Dermis microvascular lymphatic vessel endothelial cell (primary cell): ENCODE measurements at regions not wholly inside any gene's neighbourhood (a gene's known extent, or its start where the extent isn't known, plus 50 kb on each side); places are given as distances from the start of the nearest gene placed in this dataset.

Experiments used
- DNase-seq, 2 donors: peaks; one replicate each; pipeline versions ENCODE4 v3.0.0 to v3.0.0-alpha.2; 2010; ENCODE audit warnings: low read depth in 2 of 2

DNA sequence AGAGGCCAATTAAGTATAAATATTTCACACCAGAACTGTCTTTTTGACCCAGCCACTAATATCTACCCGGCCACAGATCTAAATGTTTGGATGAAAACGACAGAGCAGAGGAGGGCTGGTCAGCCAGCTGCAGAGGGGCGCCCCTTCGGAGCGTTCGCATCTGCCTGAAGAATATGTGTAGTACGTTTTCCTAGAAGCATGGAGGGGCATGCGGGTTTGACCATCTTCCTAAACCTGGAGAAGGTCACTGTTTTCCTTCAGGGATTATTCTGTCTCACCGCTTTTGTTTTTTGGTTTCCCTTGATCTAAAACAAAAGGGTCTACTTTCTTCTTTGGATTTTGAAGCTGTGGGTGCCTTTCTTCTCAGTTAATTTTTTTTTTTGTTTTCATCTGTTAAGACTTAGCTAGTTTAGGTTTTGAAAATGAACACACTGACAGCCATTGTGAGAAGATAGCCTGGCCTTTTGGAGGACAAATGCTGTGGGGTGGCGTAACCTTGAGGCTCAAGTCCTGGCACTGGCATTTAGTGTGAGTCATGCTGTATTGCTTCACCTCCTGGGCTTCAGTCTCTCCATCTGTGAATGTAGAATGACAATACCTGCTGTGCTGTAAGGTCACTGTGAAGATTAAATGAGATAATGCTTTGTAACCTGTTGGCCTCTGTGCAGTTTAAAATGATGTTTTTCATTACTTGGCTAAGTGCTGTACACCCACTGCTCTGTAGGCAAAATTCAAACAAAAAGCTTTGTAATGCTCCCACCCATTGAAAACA, 74.1 kb upstream of the IRF2BP2 start:
- DNase-seq, result peak; percentile 30 to 40

GRCh38 chr1:234683127-234683860, 73.3 kb upstream of the IRF2BP2 start:
- DNase-seq, result no peak

DNA sequence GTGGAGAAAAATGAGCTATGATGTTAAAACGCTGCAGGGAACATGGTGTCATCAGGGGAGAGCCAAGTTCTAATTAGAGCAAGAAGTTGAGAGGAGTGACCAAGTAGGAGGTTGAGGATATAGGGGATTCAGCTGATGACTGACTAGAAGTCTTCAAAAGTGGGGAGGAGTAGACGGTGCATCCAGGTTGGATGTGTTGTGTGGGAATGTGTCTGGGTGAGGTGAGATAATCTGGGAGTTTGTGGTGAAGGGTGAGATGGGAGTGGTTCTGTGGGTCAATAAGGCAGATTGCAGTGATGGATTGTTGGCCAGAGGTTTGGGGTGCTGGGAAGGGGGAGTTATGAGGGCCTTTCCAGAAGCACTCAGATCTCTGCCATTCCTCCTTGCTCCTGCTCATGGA, 72.0 kb upstream of the IRF2BP2 start:
- DNase-seq, result no peak

- DNase-seq, result no peak
Measured at GRCh38 chr1:234681065-234681464, 71.1 kb upstream of the IRF2BP2 start.

GRCh38 chr1:234680331-234680904, 70.4 kb upstream of the IRF2BP2 start:
- no peak for DNase-seq

GRCh38 chr1:234676103-234676594, 66.2 kb upstream of the IRF2BP2 start:
- peak; percentile 64 to 75 for DNase-seq

- no peak for DNase-seq
Measured at GRCh38 chr1:234675572-234675971, 65.6 kb upstream of the IRF2BP2 start.

- DNase-seq, result no peak
Measured at GRCh38 chr1:234675006-234675405, 65.0 kb upstream of the IRF2BP2 start.

DNA sequence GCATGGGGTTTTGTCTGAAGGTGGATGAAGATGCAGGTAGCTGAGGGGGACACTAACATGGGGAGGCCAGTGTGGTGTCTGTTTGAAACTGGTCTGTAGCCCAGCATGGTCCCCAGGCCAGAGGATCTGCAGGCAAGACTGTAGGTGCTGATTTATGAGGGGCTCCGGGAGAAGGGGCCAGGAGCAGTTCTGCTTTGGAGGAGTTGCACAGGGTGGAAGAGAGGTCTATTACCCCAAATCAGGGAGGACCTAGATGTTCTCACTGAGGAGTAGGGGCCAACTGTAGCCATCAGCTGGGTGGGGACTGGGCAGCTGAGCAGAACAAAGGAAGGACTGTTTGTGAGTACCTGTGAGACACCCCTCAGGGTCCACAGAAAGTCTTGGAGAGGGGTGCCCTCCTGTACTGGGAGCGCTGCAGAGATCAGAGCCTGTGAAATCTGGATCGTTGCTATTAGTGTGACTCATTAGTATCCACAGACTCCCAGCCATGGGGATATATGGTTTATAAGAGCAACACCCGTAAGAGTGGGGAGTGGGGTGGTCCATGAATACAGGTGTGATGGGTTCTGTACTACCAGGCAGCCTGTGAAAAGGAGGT, 64.3 kb upstream of the IRF2BP2 start:
- DNase-seq, result no peak

DNA sequence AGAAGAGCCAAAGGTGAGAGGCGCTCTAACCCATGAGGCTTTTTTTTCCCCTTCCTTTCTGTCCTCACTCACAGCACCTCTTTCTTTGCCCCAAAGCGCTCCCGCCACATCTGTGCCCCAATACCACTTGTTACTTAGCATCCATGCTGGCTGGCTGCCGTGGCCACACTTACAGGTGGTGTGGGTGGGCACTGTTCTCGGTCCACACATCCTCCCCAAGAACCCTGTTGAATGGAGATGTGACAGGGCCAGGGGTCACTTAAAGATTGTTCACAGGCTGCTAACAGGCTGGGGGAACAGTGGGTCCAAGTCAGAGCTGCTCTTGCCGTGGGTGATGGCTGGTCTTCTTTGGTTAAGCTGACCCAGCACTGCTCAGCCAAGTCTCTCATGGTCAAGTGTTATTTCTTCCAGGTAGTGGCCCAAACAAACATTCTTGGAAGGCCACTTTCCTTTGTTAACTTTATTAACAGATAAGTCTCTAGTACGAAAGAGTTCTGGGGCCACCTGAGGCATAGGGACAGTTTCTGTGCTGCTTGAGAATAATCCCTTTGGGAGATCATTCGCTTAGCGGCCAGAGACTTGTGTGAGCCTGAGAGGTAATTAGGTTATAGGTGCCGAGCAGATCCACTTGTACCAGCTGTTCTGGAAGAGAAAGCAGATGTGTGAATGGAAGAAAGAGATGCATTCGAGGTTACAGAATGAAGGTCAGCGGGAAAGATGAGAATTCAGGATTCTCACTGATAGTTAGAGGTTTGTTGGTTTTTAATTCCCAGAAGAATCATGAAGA, 62.6 kb upstream of the IRF2BP2 start:
- DNase-seq, result no peak

- DNase-seq, result no peak
Measured at GRCh38 chr1:234670967-234671626, 61.1 kb upstream of the IRF2BP2 start.

DNA sequence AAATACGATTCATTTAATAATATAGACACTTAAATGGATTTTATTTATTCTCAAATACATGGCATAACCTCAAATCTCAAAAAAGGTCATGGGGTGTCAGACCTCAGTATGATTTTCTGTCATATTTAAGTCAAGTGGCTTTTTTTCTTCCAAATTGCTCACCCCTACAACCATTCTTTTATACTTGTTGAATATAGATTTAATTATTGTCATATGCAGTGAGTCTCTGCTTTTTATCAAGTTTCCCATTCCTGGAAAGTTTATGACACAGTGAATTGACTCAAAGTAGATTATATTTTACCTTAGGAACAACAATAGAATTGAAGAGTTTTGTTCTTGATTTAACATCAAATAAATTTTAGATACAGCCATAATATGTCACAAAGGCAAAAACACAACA, 59.5 kb upstream of the IRF2BP2 start:
- DNase-seq, result no peak

- DNase-seq, result no peak
Measured at GRCh38 chr1:234668577-234668955, 58.6 kb upstream of the IRF2BP2 start.

DNA sequence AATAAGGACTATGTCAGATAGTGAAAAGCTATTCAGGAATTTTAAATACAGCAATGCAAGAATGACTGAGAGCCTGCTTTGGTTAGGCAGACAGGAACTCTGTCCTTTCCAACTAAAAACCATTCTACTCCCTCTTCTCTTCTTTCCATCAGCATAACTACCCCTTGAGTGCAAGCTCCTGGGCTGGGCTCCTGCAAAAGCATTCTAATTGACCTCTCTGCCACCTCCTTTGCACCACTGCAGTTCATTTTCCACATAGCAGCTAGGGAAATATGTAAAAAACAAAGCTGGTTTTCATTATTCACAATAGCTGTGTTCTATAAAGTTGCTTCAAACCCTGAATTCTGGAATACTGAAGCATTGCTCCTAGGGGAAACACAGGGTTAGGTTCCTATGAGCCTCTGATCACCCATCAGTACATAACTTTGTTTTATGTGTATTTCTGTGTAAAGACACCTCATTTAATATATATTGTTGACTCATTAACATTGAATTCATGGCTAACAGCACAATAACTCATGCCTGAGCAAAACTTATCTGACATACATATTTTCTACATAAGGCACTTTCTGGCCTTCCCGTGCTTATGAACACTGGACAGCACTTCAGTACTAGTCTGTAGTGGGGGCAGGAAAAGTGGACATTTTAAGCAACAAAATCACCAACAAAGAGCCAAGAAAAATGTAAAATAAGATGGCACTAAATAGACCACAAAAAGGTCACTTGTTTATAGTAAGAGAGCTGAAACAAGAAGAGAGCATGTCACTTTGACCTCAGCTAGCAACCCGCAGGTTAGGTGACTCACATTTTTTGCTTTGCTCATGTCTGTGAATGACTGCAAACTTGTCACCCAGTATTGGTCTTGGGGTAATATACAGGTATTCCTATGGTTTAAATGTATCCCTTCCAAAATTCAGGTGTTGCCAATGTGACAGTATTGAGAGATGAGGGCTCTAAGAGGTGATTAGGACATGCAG, 57.9 kb upstream of the IRF2BP2 start:
- no peak for DNase-seq

- DNase-seq, result no peak
Measured at GRCh38 chr1:234666761-234667160, 56.8 kb upstream of the IRF2BP2 start.

- no peak for DNase-seq
Measured at GRCh38 chr1:234665975-234666605, 56.1 kb upstream of the IRF2BP2 start.

DNA sequence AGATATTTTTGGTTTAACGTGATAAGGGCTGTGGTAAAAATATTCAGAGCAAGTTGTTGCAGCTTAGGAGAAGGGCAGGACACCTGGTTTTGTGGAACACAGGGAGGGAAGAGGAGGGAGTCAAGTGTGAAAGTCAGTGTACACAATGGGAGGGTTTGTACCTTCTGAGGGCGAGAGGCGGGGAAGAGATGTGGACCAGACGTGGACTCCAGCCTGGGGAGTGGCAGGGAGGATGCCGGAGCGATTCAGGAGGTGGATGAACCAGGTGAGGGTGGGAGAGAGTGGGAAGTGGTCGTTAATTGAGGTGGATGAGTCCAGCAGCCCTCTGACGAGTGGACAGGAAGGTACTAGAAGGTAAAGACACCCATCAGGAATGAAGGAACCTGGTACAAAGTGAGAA, 52.2 kb upstream of the IRF2BP2 start:
- no peak for DNase-seq

DNA sequence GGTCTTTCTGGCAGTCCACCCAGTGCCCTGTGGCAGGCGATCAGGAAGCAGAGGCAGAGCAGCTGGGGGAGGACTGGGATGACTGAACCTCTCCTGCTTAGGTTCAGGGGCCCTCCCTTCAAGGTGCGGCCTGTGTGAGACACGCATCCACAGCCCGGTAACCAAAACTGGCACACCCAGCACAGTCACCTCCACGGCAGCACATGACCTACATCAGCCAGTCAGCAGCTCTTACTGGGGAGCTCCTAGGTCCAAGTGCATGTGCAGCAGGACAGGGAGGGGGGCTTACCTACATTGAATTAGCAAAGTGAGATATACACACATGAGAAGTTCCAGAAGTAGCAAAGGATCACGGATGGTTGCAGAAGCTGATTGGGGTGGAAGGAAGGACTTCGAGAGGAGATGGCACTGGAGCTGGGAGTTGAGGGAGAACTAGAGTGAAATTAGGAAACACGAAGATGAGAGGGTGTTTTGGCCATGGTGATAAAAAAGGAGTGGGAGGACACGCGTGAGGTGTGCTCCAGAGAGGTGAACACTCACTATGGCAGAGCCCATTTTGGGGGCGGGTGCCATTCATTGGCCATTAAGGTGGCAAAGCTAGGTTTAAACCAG, 51.4 kb upstream of the IRF2BP2 start:
- no peak for DNase-seq
